ENCODE measurements at regions not wholly inside any gene's neighbourhood (a gene's known extent, or its start where the extent isn't known, plus 50 kb on each side); places are given as distances from the start of the nearest gene placed in this dataset.

DNA sequence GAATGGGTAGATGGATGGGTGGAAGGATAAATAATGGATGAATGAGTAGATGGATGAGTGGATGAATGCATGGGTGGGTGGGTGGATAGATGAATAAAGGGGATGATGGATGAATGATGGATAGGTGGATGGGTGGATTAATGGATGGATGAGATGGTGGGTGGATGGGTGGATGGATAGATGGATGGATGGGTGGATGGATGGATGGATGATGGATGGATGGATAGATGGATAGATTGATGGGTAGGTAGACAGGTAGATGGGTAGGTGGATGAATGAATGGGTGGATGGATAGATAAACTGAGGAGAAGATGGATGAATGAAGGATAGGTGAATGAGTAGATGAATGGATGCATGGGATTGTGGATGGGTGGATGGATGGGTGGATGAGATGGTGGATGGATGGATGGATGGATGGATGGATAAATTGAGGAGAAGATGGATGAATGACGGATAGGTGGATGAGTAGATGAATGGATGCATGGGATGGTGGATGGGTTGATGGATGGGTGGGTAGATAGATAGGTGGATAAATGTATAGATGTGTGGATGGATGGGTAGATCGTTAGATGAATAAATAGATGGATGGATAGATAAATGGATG, 331.3 kb downstream of the MN1 start:
- TF ChIP-seq, protein P1, sequence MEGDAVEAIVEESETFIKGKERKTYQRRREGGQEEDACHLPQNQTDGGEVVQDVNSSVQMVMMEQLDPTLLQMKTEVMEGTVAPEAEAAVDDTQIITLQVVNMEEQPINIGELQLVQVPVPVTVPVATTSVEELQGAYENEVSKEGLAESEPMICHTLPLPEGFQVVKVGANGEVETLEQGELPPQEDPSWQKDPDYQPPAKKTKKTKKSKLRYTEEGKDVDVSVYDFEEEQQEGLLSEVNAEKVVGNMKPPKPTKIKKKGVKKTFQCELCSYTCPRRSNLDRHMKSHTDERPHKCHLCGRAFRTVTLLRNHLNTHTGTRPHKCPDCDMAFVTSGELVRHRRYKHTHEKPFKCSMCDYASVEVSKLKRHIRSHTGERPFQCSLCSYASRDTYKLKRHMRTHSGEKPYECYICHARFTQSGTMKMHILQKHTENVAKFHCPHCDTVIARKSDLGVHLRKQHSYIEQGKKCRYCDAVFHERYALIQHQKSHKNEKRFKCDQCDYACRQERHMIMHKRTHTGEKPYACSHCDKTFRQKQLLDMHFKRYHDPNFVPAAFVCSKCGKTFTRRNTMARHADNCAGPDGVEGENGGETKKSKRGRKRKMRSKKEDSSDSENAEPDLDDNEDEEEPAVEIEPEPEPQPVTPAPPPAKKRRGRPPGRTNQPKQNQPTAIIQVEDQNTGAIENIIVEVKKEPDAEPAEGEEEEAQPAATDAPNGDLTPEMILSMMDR (IDR thresholded peaks at IDR 0.05 in 4 of 5, conservative IDR thresholded peaks at IDR 0.05 in 1 of 5) = no peak
- no peak for TF ChIP-seq POLR2A (IDR thresholded peaks at IDR 0.05)

Measured in gastrocnemius medialis (tissue), 4 donors.